Naive thymus-derived CD4-positive, alpha-beta T cell (primary cell): ENCODE measurements at regions not wholly inside any gene's neighbourhood (a gene's known extent, or its start where the extent isn't known, plus 50 kb on each side); places are given as distances from the start of the nearest gene placed in this dataset.

Source experiments
- ATAC-seq: fragments of 150-1000 bp; cut with Tn5 transposase; 2 replicates; pipeline ENCODE4 v1.10.0; 2021; ENCODE audit warnings: mild to moderate bottlenecking, moderate library complexity
- CTCF ChIA-PET: fragments of 350-600 bp; sonication (Branson Sonifier 250); formaldehyde crosslinking; loops from one replicate; lab custom pipeline; 2021; ENCODE audit warnings: antibody characterized with exemption; lab: Charles Lee
- POLR2A ChIA-PET: fragments of 350-600 bp; sonication (Branson Sonifier 250); formaldehyde crosslinking; loops from one replicate; lab custom pipeline; 2021; ENCODE audit warnings: antibody characterized with exemption, inconsistent platforms; lab: Charles Lee
- DNase-seq, 9 donors: peaks; one replicate each; pipeline versions ENCODE4 v3.0.0 to v3.0.0-alpha.2; 2020 to 2022; ENCODE audit warnings: mixed read lengths in 1 of 9
- H3K27ac ChIP-seq: one replicate; pipeline ENCODE4 v1.7.0; 2013; ENCODE audit warnings: mild to moderate bottlenecking, low read depth, low read length, moderate library complexity
- H3K27me3 ChIP-seq, 2 donors: one replicate each; pipeline ENCODE4 v1.7.0; 2013; ENCODE audit warnings: low read length in 2 of 2, mild to moderate bottlenecking in 2 of 2, moderate library complexity in 2 of 2; ENCODE audit not compliant: control insufficient read depth in 2 of 2, insufficient read depth in 2 of 2
- H3K36me3 ChIP-seq, 3 experiments: 1 replicate in 2 of 3; 2 replicates in 1 of 3; pipeline ENCODE4 v1.7.0; 2013; ENCODE audit warnings: low read length in 3 of 3, mild to moderate bottlenecking in 3 of 3, moderate library complexity in 1 of 3; ENCODE audit not compliant: insufficient read depth in 3 of 3, control insufficient read depth in 2 of 3
- H3K4me1 ChIP-seq, 2 donors: one replicate each; pipeline ENCODE4 v1.7.0; 2013; ENCODE audit warnings: low read length in 2 of 2, mild to moderate bottlenecking in 2 of 2, moderate library complexity in 1 of 2; ENCODE audit not compliant: control insufficient read depth in 2 of 2, insufficient read depth in 2 of 2
- H3K4me3 ChIP-seq: 2 replicates; pipeline ENCODE4 v1.7.0; 2013; ENCODE audit warnings: mild to moderate bottlenecking, low read length
- H3K9me3 ChIP-seq, 3 experiments: 1 replicate in 2 of 3; 2 replicates in 1 of 3; pipeline ENCODE4 v1.7.0; 2013; ENCODE audit warnings: low read length in 3 of 3; ENCODE audit not compliant: control insufficient read depth in 2 of 3
- H3K27ac Mint-ChIP-seq, 9 donors: one replicate each; pipeline ENCODE4 v1.8.0; 2020 to 2022; ENCODE audit warnings: mixed read lengths in 9 of 9, mild to moderate bottlenecking in 8 of 9, moderate library complexity in 5 of 9, inconsistent platforms in 2 of 9
- H3K27me3 Mint-ChIP-seq, 5 donors: one replicate each; pipeline ENCODE4 v1.8.0; 2021 to 2022; ENCODE audit warnings: mixed read lengths in 5 of 5, mild to moderate bottlenecking in 1 of 5
- H3K36me3 Mint-ChIP-seq, 5 donors: one replicate each; pipeline ENCODE4 v1.8.0; 2020 to 2022; ENCODE audit warnings: mixed read lengths in 5 of 5, mild to moderate bottlenecking in 3 of 5, inconsistent platforms in 1 of 5
- H3K4me1 Mint-ChIP-seq, 7 donors: one replicate each; pipeline ENCODE4 v1.8.0; 2020 to 2022; ENCODE audit warnings: mixed read lengths in 7 of 7, mild to moderate bottlenecking in 3 of 7, inconsistent platforms in 1 of 7
- H3K4me3 Mint-ChIP-seq, 10 donors: one replicate each; pipeline ENCODE4 v1.8.0; 2020 to 2022; ENCODE audit warnings: mild to moderate bottlenecking in 10 of 10, mixed read lengths in 10 of 10, moderate library complexity in 6 of 10, inconsistent platforms in 2 of 10
- H3K9me3 Mint-ChIP-seq, 11 donors: one replicate each; pipeline ENCODE4 v1.8.0; 2020 to 2022; ENCODE audit warnings: mixed read lengths in 11 of 11, mild to moderate bottlenecking in 4 of 11, inconsistent platforms in 1 of 11, moderate library complexity in 1 of 11
- intact Hi-C, 2 donors: fragments of 100-400 bp; cut with micrococcal nuclease; formaldehyde crosslinking; loops; one replicate each; pipeline ENCODE4 v1.15.1; 2023

DNA sequence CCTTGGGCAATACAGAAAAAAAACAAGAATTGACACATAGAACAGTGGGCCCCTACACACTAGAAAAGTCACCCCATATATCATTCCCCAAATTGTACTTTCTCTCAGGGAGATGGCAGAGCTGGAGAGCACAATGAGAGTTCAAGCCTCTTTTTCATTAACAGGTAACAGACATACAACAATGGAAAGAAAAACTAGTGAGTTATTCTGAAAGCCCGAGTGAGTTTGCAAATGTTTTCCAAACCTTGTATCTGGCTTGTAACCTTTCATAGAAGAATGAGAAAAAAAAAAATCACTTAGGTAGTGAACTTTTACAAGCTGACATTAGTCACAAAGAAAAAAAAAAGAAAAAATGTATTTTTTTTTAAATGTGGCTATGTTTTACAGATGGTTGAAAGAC is 349.6 kb downstream of the RPS4Y2 start:
- H3K27me3 Mint-ChIP-seq = no peaks in the 10 kb centered on the region
- Histone ChIP-seq H3K27me3 (no peaks in the 10 kb centered on the region), H3K27ac (no peak overlapping the region), H3K4me3 (no peak overlapping the region), H3K9me3 (no peaks in the 10 kb centered on the region), H3K4me1 (no peaks in the 10 kb centered on the region), H3K36me3 (no peaks in the 10 kb centered on the region)
- H3K4me3 Mint-ChIP-seq = peak overlapping the region in 1 of 10 donors; percentile 58
- H3K9me3 Mint-ChIP-seq = peaks cover 0 to 4% (median 0%) of the 10 kb centered on the region in 11 donors
- ChIA-PET CTCF (no interaction called here), POLR2A (interaction anchor here (0.6 kb wide), 1 partner anchor 273 kb away, joined by 4 read pairs; no protein-coding TSS in a partner anchor)
- H3K36me3 Mint-ChIP-seq = peaks cover 0 to 12% (median 0%) of the 10 kb centered on the region in 5 donors
- ATAC-seq (no peak), DNase-seq (no peak)
- peak overlapping the region in 3 of 9 donors; percentile 52 to 80 (median 62) for H3K27ac Mint-ChIP-seq
- peaks cover 0 to 42% (median 4%) of the 10 kb centered on the region in 7 donors for H3K4me1 Mint-ChIP-seq
- intact Hi-C loops = loop anchor here in 1 of 2 donors (10.0 kb wide), 2 partner anchors 79 to 81 kb away; no protein-coding TSS in a partner anchor

- no peaks in the 10 kb centered on the region for H3K36me3 ChIP-seq
- no peaks in the 10 kb centered on the region for H3K27me3 Mint-ChIP-seq
- POLR2A ChIA-PET = no interaction called here
- no peaks in the 10 kb centered on the region for H3K4me1 ChIP-seq
- H3K9me3 Mint-ChIP-seq = peaks cover 0 to 13% (median 0%) of the 10 kb centered on the region in 11 donors
- intact Hi-C loops = no loop called here
- H3K4me3 ChIP-seq = no peak overlapping the region
- DNase-seq (no peak), ATAC-seq (no peak)
- H3K27me3 ChIP-seq = no peaks in the 10 kb centered on the region
- no peak overlapping the region for H3K27ac ChIP-seq
- CTCF ChIA-PET = no interaction called here
- H3K36me3 Mint-ChIP-seq = peaks cover 0 to 14% (median 0%) of the 10 kb centered on the region in 5 donors
- H3K4me3 Mint-ChIP-seq = no peak overlapping the region
- H3K4me1 Mint-ChIP-seq = peaks cover 0 to 18% (median 6%) of the 10 kb centered on the region in 7 donors
- H3K9me3 ChIP-seq = no peaks in the 10 kb centered on the region
- no peak overlapping the region for H3K27ac Mint-ChIP-seq
Observed at GRCh38 chrY:21111313-21111712, 355.4 kb downstream of the RPS4Y2 start.

- CTCF ChIA-PET = no interaction called here
- H3K27ac ChIP-seq = no peak overlapping the region
- H3K9me3 Mint-ChIP-seq = peaks cover 0 to 12% (median 0%) of the 10 kb centered on the region in 11 donors
- no peaks in the 10 kb centered on the region for H3K4me1 ChIP-seq
- peaks cover 0 to 5% (median 0%) of the 10 kb centered on the region in 7 donors for H3K4me1 Mint-ChIP-seq
- POLR2A ChIA-PET = no interaction called here
- no peaks in the 10 kb centered on the region for H3K27me3 Mint-ChIP-seq
- no peaks in the 10 kb centered on the region for H3K9me3 ChIP-seq
- no peaks in the 10 kb centered on the region for H3K36me3 ChIP-seq
- intact Hi-C loops = loop anchor here in 1 of 2 donors (2.0 kb wide), 1 partner anchor 16 kb away; no protein-coding TSS in a partner anchor
- H3K27ac Mint-ChIP-seq = no peak overlapping the region
- no peak overlapping the region for H3K4me3 Mint-ChIP-seq
- no peaks in the 10 kb centered on the region for H3K27me3 ChIP-seq
- no peak for ATAC-seq
- DNase-seq = no peak
- no peak overlapping the region for H3K4me3 ChIP-seq
- peaks cover 0 to 6% (median 0%) of the 10 kb centered on the region in 5 donors for H3K36me3 Mint-ChIP-seq
Observed at GRCh38 chrY:21121065-21121464, 365.2 kb downstream of the RPS4Y2 start.

DNA sequence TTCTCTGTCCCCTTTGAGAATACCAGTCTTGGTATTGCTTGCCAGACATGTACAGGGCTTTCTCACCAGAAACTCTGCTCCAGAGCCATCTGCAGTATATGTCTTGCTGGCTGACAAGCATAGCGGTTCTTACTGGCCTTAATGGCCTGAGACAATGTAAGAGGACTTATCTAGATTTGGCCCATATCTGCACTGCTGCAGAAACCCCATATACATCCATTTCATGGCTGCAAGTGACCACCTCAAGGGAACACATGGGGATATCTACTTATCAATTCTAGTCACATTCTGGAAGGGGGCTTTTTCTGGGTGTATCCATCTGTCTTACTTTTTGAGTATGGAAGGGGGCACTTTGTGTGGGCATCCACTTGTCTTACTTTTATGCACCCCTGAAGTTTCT is 375.5 kb upstream of the RBMY1B start:
- peaks cover 0 to 36% (median 10%) of the 10 kb centered on the region in 7 donors for H3K4me1 Mint-ChIP-seq
- no peaks in the 10 kb centered on the region for H3K27me3 ChIP-seq
- H3K36me3 Mint-ChIP-seq = peaks cover 0 to 3% (median 0%) of the 10 kb centered on the region in 5 donors
- ChIA-PET CTCF (no interaction called here), POLR2A (interaction anchor here (0.6 to 2.9 kb wide), 2 partner anchors 9 to 15 kb away, joined by 3 to 11 read pairs; no protein-coding TSS in a partner anchor)
- peak overlapping the region in 4 of 9 donors; percentile 53 to 97 (median 90) for H3K27ac Mint-ChIP-seq
- no peaks in the 10 kb centered on the region for H3K36me3 ChIP-seq
- H3K4me1 ChIP-seq = peaks cover 0 to 8% of the 10 kb centered on the region in 2 donors
- H3K27me3 Mint-ChIP-seq = no peaks in the 10 kb centered on the region
- ATAC-seq (no peak), DNase-seq (no peak)
- peak overlapping the region in 4 of 10 donors; percentile 44 to 93 (median 78) for H3K4me3 Mint-ChIP-seq
- H3K9me3 Mint-ChIP-seq = peaks cover 0 to 2% (median 0%) of the 10 kb centered on the region in 11 donors
- no peaks in the 10 kb centered on the region for H3K9me3 ChIP-seq
- intact Hi-C loops = loop anchor here in 1 of 2 donors (5.0 to 10.0 kb wide), 2 partner anchors 111 to 578 kb away; no protein-coding TSS in a partner anchor
- peak overlapping the region; percentile 7 for H3K27ac ChIP-seq
- no peak overlapping the region for H3K4me3 ChIP-seq

- peaks cover 0 to 8% of the 10 kb centered on the region in 2 donors for H3K4me1 ChIP-seq
- H3K9me3 ChIP-seq = no peaks in the 10 kb centered on the region
- Mint-ChIP-seq H3K9me3 (peaks cover 0 to 2% (median 0%) of the 10 kb centered on the region in 11 donors), H3K36me3 (peaks cover 0 to 6% (median 0%) of the 10 kb centered on the region in 5 donors), H3K27ac (peak overlapping the region in 5 of 9 donors; percentile 29 to 97 (median 88)), H3K4me3 (peak overlapping the region in 5 of 10 donors; percentile 79 to 95 (median 92)), H3K27me3 (no peaks in the 10 kb centered on the region), H3K4me1 (peaks cover 0 to 36% (median 14%) of the 10 kb centered on the region in 7 donors)
- CTCF ChIA-PET = interaction anchor here (0.8 kb wide), 2 partner anchors 21 to 121 kb away, joined by 3 read pairs; no protein-coding TSS in a partner anchor
- peak overlapping the region; percentile 48 for H3K27ac ChIP-seq
- ATAC-seq = peak; percentile 57
- H3K27me3 ChIP-seq = no peaks in the 10 kb centered on the region
- peak in 2 of 9 donors; percentile 10 to 18 for DNase-seq
- H3K36me3 ChIP-seq = no peaks in the 10 kb centered on the region
- POLR2A ChIA-PET = interaction anchor here (0.8 to 3.1 kb wide), 18 partner anchors 9 to 562 kb away, joined by 3 to 30 read pairs (median 6); partner anchors contain the start of gene EIF1AY
- peak overlapping the region; percentile 54 for H3K4me3 ChIP-seq
- intact Hi-C loops = loop anchor here in 1 of 2 donors (2.0 to 10.0 kb wide), 3 partner anchors 113 to 581 kb away; no protein-coding TSS in a partner anchor
Observed at GRCh38 chrY:21138056-21138758, 372.9 kb upstream of the RBMY1B start.

- peak overlapping the region in 4 of 9 donors; percentile 27 to 85 (median 55) for H3K27ac Mint-ChIP-seq
- Histone ChIP-seq H3K27ac (no peak overlapping the region), H3K4me1 (no peaks in the 10 kb centered on the region), H3K27me3 (no peaks in the 10 kb centered on the region), H3K36me3 (no peaks in the 10 kb centered on the region), H3K4me3 (no peak overlapping the region), H3K9me3 (no peaks in the 10 kb centered on the region)
- no peak for DNase-seq
- no peaks in the 10 kb centered on the region for H3K27me3 Mint-ChIP-seq
- no peak for ATAC-seq
- H3K4me1 Mint-ChIP-seq = peaks cover 0 to 32% (median 8%) of the 10 kb centered on the region in 7 donors
- peak overlapping the region in 2 of 10 donors; percentile 6 to 22 for H3K4me3 Mint-ChIP-seq
- H3K9me3 Mint-ChIP-seq = no peaks in the 10 kb centered on the region
- POLR2A ChIA-PET = interaction anchor here (0.8 to 3.6 kb wide), 3 partner anchors 8 to 155 kb away, joined by 4 to 13 read pairs (median 5); no protein-coding TSS in a partner anchor
- CTCF ChIA-PET = no interaction called here
- H3K36me3 Mint-ChIP-seq = peaks cover 0 to 14% (median 0%) of the 10 kb centered on the region in 5 donors
- intact Hi-C loops = no loop called here
Observed at GRCh38 chrY:21146331-21146730, 364.8 kb upstream of the RBMY1B start.
